Kidney (tissue), 13 donors: ENCODE measurements at regions not wholly inside any gene's neighbourhood (a gene's known extent, or its start where the extent isn't known, plus 50 kb on each side); places are given as distances from the start of the nearest gene placed in this dataset.

Experiments
- DNase-seq, 5 donors: peaks; one replicate each; pipeline ENCODE4 v3.0.0-alpha.2; 2013 to 2020
- FAIRE-seq: peaks from 2 replicates; lab custom pipeline; 2012; peaks lifted over from hg19 to GRCh38; lab: Jason Lieb, UNC
- H3K27ac ChIP-seq, 2 donors: one replicate each; pipeline ENCODE4 v1.7.0; 2013; ENCODE audit warnings: low read depth in 2 of 2, low read length in 2 of 2, inconsistent platforms in 1 of 2
- H3K27me3 ChIP-seq: one replicate; pipeline ENCODE4 v1.7.1; 2013; ENCODE audit warnings: low read length, inconsistent platforms; ENCODE audit not compliant: control insufficient read depth, insufficient read depth
- H3K36me3 ChIP-seq, 3 donors: one replicate each; pipeline versions ENCODE4 v1.7.0 to v1.7.1; 2013; ENCODE audit warnings: low read length in 3 of 3, control low read depth in 1 of 3, inconsistent platforms in 1 of 3; ENCODE audit not compliant: insufficient read depth in 3 of 3, control insufficient read depth in 2 of 3
- H3K4me1 ChIP-seq, 3 donors: one replicate each; pipeline versions ENCODE4 v1.7.0 to v1.7.1; 2013; ENCODE audit warnings: low read length in 3 of 3, inconsistent platforms in 1 of 3, low read depth in 1 of 3; ENCODE audit not compliant: control insufficient read depth in 2 of 3, insufficient read depth in 2 of 3
- H3K4me3 ChIP-seq, 3 donors: one replicate each; pipeline versions ENCODE4 v1.7.0 to v1.8.1; 2013; ENCODE audit warnings: low read length in 3 of 3, control low read depth in 1 of 3, inconsistent platforms in 1 of 3
- H3K9ac ChIP-seq, 3 donors: one replicate each; pipeline versions ENCODE4 v1.7.0 to v1.7.1; 2013; ENCODE audit warnings: low read length in 3 of 3, control low read depth in 1 of 3, inconsistent platforms in 1 of 3
- H3K9me3 ChIP-seq, 3 donors: one replicate each; pipeline versions ENCODE4 v1.7.0 to v1.7.1; 2013; ENCODE audit warnings: low read length in 3 of 3, control low read depth in 1 of 3, inconsistent platforms in 1 of 3; ENCODE audit not compliant: control insufficient read depth in 2 of 3, insufficient read depth in 1 of 3
- CTCF ChIP-seq: IDR thresholded peaks from 3 replicates; pipeline ENCODE4 v1.5.1; 2012; ENCODE audit warnings: mild to moderate bottlenecking, moderate library complexity, borderline replicate concordance; ENCODE audit not compliant: insufficient read depth; ENCODE audit errors: extremely low read depth
- intact Hi-C: fragments of 100-400 bp; cut with DNase I; formaldehyde crosslinking; loops from one replicate; pipeline ENCODE4 v1.11.1; 2022
- donor health status: control.
- donor health status: control.
- donor health status: control.
- donor health status: control.
- donor health status: control.
- donor health status: DM: yes; HTN: yes; CAD: no.
- donor health status: Normal renal cell carcinoma (clear cell type).

DNA sequence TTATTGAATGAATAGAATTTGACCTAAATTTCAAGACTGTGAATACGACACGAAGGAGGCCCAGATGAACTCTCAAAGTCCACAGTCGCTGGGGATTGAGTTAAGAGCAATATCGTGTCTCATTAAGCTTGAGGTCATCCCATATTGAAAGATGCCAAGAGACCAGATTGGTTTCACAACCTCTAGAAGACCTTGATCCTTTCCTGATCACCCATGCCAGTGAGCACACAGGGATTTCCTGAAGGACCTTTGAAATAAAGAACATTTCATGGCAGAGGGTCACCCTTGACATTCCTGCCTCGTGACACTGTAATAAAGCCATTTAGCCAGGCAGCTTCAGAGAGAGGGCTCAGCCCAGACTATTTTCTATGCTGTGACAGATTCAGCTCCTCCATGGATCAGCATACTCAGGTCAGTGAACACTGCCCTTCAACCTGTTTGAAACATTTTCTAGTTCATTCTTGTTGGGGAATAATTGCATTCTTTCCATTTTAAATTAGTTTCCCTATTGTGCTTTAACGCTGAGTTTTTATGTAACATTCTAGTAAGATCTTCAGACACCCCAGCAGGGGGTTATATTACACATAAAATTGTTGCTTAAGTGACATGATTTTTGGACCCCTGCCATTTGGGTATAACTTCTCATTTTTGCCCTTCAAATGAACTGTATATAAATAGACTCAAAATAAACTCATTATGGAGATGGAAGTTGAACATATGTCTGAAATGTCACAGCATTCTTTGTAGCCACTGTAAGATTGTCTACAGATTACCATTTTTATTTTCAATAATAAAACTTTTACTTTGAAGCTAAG lies 213.2 kb downstream of the C12orf50 start:
- DNase-seq (peak in 3 of 5 donors; percentile 22 to 78 (median 50)), FAIRE-seq (peak; percentile 50)
- no peak for TF ChIP-seq CTCF
- Histone ChIP-seq H3K4me3 (no peak overlapping the region), H3K9ac (no peak overlapping the region), H3K27me3 (no peaks in the 10 kb centered on the region), H3K36me3 (no peaks in the 10 kb centered on the region), H3K9me3 (no peaks in the 10 kb centered on the region), H3K27ac (no peak overlapping the region), H3K4me1 (peaks cover 0 to 3% (median 0%) of the 10 kb centered on the region in 3 donors)
- intact Hi-C loops = no loop called here

DNA sequence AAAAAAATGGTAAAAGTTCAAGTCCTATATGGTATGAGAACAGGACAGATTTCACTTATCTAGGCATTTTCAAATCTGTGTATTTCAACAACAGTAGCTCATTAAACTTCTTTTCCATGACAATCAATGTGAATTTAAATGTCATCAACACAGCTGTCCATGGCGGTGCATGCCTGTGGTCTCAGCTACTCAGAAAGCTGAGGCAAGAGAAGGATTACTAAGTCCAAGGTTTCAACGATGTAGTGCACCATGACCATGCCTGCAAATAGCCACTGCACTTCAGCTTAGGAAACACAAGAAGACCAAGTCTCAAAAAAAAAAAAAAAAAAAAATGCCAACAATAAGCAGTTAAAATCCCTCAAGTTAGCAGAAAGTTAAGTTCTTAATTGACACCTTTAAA lies 214.6 kb downstream of the C12orf50 start:
- H3K9me3 ChIP-seq = no peaks in the 10 kb centered on the region
- intact Hi-C loops = no loop called here

DNA sequence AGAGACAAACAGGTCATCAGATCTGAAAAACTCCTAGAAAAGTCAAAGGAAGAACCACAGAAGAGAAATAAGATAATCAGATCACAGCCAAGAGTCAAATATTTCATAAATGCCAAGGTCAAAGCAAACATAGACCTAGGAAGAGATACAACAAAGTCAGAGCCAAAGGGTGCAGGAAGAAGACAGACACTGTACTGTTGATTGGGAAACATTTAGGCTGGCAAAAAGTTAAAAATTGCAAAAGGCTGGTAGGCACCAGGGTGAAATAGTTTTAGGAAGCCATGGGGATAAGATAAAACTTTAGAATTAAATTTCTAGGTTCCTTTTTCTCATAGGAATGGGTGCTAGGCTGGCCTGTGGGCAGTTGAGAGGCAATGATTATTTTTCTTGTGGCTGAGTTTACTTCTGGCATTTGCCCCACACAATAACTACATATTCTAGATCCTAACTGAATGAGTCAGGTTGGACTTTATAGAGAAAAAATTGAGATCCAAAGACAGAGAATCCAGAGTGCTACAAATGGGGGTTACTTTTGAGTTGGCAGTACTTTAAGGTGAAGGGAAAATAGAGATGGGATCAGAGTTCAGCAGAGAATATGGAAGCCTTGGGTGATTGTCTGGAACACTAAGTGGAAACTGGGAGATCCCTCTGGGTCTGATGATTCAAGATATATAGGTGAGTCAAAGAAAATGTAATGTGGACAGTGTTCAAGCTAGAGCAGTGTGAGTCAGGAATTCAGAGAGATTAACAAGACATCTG lies 215.5 kb downstream of the C12orf50 start:
- Histone ChIP-seq H3K27ac (no peak overlapping the region), H3K4me3 (no peak overlapping the region), H3K9ac (no peak overlapping the region), H3K4me1 (peaks cover 0 to 3% (median 0%) of the 10 kb centered on the region in 3 donors), H3K36me3 (no peaks in the 10 kb centered on the region), H3K27me3 (no peaks in the 10 kb centered on the region), H3K9me3 (no peaks in the 10 kb centered on the region)
- FAIRE-seq (no peak), DNase-seq (no peak)
- no peak for TF ChIP-seq CTCF
- intact Hi-C loops = no loop called here

More for the DNA sequence above, 214.6 kb downstream of the C12orf50 start:
- Histone ChIP-seq H3K4me1 (peaks cover 0 to 3% (median 0%) of the 10 kb centered on the region in 3 donors), H3K4me3 (no peak overlapping the region), H3K36me3 (no peaks in the 10 kb centered on the region), H3K27me3 (no peaks in the 10 kb centered on the region), H3K9ac (no peak overlapping the region), H3K27ac (no peak overlapping the region)
- FAIRE-seq = no peak
- DNase-seq = no peak
- TF ChIP-seq CTCF = no peak
